Cerebellar cortex (tissue), 1 donor: ENCODE measurements at regions not wholly inside any gene's neighbourhood (a gene's known extent, or its start where the extent isn't known, plus 50 kb on each side); places are given as distances from the start of the nearest gene placed in this dataset.

Source experiments
- DNase-seq: peaks from one replicate; pipeline ENCODE4 v3.0.0-alpha.2; 2015; ENCODE audit warnings: low spot score

DNA sequence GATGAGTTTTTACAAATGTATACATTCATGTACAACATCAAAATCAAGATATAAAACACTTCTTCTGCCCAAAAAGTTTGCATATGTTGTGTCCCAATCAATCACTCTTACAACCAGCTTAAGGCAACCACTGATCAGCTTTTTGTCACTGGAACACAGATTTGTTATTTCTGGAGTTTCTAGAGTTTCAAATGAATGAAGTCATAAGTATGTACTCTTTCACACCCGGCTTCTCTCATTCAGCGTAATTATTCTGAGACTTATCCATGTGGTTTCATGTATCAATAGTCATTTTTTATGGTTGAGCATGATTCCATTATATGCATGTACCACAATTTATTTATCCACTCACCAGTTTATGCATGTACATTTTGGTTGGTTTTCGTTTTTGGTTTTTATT lies 53.0 kb upstream of the CORO2B start:
- no peak for DNase-seq

DNA sequence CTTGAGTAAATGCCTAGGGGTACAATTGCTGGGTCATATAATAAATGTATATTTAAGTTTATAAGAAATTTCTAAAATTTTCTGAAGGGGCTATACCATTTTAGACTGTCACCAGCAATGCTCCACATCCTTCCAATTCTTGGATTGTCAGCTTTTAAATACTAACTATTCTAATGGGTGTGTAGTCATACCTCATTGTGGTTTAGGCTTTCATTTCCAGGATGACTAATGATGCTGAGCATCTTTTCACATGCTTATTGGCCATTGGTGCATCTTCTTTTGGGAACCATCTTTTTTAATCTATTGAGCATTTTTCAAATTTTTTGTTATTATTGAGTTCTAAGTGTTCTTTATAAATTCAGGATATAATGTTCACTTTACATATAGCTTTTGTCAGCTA lies 52.5 kb upstream of the CORO2B start:
- no peak for DNase-seq

DNA sequence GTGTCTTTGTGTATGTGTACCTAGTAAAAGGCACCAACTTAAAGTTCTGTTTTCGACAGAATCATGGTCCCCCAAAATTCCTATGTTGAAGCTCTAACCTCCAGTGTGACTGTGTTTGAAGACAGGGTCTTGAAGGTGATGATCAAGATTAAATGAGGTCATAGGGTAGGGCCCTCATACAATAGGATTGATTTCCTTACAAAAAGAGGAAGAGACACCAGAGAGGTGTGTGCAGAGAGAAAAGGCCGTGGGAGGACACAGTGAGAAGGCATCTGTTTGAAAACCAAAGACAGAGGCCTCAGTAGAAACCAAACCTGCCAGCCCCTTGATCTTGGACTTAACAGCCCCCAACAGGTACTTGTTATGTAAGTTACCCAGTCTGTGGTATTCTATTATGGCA lies 52.0 kb upstream of the CORO2B start:
- no peak for DNase-seq

DNA sequence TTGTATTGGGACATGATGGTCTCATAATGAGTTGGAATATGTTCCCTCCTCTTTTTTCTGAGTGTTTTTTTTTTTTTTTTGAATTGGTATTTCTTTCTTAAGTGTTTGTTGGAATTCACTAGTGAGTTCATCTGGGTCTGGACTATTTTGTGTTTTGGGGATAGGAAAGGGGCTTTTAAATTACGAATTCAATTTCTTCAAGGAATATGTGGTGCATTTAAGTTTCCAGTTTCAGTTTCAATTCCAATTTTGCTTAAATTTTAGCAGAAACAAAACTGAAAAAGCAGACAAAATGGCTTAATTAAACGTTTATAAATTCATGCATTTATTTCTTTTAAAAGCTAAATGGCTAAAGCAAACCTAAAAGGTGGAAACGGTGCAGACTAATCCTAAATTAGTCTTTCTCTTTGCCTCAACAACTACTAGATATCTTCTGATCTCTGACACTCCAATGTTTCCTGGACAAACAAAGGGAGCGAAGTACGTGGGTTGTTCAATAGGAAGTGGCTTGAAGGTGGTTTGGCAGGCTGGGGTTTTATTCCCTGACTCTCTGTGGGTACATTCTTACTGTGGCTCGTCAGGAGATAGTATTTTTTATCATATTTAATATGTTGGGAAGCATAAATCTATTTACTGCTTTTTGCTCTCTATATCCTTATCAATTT lies 50.0 kb upstream of the CORO2B start:
- no peak for DNase-seq
